GM19238 (cell line): ENCODE measurements at regions not wholly inside any gene's neighbourhood (a gene's known extent, or its start where the extent isn't known, plus 50 kb on each side); places are given as distances from the start of the nearest gene placed in this dataset.
"Not testable (repeated sequence)": the region's sequence is repeated elsewhere in the genome, so short reads cannot be mapped to it uniquely, and the experiment has no call there.

ENCODE experiments used
- DNase-seq: peaks from one replicate; pipeline ENCODE4 v3.0.0; 2011; ENCODE audit warnings: low spot score; ENCODE audit not compliant: insufficient read length

GRCh38 chr9:129437626-129438323 is 183.1 kb downstream of the C9orf50 start:
- no peak for DNase-seq

DNA sequence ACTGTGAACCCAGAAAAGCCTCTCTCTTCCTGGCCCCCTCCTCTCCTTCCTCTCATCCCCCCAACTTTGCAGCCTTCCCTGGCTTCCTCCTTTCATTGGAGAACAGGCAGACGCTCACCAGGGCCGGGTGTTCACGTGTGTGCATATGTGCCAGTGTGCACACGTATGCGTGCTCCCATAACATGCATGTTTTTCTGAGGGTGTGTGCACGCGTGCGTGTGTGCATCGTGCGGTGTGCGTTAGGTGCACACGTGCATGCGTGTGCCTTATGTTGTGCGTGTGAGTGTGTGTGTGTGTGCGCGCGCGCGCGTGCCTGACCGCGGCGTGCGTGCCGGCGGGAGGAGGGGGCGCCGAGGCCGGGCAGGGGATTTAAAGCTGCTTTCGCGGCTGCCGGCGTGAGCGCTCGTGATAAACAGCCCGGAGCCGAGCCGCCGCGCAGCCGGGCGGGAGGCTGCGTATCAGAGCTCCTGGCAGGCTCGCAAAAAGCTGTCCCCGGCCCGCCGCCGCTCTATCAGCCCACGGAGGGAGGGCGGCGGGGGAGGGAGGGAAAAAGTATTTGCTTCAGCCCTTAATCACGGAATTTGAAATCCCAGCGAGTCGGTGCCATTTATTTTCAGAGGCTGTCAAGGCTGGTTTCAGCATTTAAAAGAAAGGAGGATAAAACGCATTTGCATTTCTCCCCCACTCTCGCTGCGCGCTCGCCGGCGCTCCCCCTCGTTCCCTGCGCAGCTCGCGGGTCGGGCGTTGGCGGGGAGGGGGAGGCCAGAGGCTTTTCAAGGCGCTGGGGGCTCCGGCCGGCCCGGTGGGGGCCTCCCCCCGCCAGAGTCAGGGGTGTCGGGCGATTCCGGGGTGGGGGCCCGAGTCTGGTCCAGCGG is 183.9 kb downstream of the C9orf50 start:
- no peak for DNase-seq

GRCh38 chr9:129435988-129436717 is 184.7 kb downstream of the C9orf50 start:
- no peak for DNase-seq

- no peak for DNase-seq
These were observed 185.6 kb downstream of the C9orf50 start for GRCh38 chr9:129435291-129435690.

DNA sequence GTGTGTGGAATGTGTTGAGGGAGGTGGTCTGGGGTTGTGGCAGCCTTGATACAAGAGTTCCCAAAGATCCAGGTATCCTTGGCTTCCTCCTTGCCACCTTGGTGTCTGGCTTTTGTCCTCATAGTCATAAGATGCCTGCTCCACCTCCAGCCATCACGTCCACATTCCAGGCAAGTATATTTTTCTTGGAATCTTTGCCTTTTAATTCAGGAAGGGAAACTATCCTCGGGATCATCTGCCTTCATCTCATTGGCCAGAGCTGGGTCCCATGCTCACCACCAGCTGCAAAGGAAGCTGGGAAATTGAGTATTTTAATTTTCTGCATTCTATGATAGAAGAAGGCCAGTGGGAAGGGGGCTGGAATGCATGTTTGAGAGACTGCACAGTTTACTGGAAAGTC is 186.7 kb downstream of the C9orf50 start:
- no peak for DNase-seq

DNA sequence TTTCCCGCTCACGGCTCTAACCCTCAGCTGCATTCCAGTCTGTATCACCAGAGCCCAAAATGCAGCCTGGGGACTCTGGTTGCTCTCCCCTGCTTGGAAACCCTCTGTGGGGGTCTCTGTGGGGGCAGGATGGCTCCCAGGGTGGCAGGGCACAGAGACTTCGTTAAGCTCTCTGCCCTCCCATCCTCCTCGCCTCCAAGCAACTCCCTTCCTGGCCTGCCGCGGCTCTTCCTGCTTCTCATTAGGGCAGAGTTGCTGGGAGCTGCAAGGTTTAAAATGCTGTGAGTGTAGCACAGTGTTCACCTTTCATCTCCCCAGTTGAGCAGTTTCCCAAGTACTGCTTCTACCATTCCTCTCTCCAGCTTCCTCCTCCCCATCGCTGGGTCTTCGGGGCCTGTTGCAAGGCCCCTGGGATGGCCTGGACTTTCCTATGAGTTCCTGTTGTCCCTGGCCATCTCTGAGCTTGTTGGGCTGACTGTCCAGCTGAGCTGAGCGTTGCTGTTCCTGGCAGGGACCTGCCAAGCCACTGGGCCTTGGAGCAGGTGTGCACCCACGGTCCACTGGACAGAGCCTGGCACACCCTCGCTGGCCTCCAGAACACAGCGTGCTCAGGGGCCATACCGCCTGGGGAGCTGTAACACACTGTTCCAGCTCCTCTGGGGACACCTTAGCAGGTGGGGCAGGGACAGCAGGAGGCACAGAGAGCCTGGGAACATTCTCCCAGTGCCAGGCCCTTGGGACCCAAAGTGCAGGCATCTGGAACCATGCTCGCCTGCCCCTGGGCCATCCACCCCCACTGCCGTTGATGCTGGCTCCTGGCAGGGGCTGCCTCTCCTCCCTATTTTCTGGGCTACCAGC is 188.4 kb downstream of the C9orf50 start:
- no peak for DNase-seq

DNA sequence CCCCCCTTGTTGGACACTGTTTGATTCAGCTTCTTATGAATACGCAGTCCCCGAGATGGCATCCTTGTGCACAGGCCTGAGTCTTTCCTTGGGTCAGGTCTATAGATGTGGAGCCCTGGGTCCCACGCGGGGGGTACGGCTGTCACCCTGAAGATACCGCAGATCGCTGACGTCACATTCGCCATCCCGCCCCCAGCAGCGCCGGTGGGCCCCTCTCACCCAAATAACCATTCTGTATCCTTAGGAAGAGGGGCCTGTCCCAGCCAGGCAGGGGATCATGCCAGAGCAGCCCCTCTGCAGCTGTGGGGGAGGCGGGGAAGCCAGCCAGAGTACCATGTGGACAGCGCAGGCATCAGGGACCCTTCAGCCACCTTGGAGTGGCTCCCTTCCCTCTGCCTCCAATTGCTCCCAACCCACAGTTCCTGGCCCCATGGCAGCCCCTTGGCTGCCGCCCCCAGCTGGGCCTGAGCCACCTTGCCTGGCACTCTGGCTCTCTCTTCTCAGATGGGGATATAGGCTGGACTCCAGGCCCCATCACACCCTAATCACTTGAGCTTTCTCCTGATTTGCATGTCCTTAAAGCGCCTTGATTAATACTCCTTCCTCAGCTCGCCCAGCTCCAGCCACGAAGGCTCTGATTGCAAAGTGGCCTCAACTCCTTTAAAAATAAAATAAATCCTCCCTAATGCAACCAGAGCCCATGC is 189.8 kb downstream of the C9orf50 start:
- DNase-seq = no peak

DNA sequence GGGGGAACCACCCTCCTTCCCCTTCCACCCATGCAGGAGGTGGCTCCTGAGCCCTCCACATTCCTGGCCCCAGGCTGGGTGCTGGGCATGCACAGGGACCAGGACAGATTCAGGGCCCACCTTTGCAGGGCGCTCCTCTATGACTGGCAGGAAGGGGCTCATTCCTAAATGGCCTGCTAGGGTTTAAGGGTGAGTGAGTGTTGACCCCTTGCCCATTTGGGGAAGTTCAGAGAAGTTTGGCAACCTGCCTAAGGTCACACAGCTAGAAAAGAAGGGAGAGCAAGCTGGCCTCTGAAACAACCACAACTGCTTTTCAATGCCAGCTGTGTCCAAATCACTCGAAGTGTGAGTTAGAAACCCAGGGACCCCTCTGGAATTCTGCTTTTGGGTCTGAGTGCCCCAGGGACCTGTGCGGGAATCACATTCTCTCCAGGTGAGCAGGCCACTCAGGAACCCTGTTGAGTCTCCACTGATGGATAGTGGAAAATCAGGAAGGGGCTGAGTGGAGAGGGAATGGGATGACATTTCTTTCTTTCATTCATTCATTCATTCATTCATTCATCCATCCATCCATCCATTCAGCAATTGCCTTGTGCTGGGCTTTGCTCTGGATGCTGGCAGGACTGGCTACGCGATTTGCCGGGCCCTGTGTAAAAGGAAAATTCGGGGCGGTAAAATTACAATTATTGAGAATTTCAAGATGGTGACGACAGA is 191.9 kb downstream of the C9orf50 start:
- no peak for DNase-seq

- no peak for DNase-seq
These were observed 193.8 kb downstream of the C9orf50 start for GRCh38 chr9:129427149-129427548.

- DNase-seq = not testable (repeated sequence)
These were observed 197.1 kb downstream of the C9orf50 start for GRCh38 chr9:129423755-129424154.

DNA sequence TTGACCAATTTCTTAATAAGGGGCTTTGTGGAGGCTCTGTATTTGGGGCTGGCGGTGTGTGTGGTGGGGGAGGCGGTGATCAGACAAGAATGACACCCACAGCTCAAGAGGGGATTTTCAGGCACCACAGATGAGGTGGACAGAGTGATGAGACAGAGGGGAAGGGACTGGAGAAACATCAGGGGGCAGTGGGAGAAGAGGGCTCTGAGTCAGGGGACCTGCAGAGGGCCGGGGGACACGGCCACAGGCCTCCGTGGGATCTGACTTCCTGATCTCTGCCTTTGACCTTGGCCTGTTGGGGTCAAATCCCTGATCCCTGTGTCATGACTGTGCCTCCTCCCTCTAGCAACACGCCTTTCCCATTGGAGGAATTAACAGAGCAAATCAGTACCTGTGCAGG is 197.7 kb downstream of the C9orf50 start:
- no peak for DNase-seq

DNA sequence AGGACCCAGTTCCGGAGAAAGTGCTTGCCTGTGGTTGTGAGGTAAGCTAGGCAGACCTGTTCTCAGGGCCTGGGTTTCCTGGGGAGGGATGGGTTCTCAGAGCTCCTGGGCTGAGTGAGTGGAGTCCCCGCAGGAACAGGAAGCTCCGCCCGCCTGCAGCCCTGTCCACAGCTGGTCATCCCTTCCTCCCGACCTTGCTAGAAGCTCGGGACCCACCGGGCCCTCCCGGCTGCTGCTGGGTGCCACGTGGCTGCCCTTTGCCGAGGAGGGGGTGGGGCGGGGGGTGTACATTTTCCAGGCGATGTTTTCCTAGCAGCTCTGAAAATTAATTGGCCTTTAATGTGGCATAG is 198.1 kb downstream of the C9orf50 start:
- DNase-seq = no peak

DNA sequence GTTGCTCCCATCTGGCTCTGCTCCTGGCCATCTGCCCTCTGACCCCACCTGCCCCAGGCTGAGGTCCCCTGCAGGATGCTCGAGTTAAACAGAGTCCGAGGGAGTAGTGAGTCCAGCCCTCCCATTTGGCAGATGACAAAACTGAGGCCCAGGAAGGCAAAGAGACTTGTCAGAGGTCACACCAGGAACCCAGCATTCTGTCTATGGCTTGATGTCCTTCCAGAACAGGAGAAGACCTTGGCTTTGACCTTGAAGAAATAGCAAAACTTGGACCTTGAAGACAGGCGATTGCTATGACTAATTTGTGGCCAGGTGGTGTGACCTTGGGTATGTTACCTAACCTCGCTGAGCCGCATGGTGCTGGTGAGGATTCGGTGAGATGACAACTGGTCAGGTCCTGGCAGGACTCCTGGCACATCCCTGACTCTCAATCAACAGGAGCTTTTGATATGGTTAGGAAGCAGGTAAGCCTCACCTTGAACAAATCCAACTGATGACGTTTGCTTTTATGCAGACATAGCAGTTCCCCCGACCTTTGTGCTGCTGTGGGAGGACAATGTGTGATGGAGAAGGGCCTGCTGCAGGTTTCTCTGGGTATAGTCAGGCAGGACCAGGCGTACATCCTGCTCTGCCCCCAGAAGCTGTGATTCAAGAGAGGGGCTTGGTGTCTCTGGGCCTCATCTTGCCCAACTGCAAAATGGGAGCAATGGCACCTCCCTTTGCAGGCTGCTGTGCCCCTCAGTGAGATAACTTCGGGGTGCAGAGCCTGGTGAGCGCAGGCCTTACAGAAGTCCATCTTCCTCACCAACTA is 198.7 kb downstream of the C9orf50 start:
- no peak for DNase-seq

DNA sequence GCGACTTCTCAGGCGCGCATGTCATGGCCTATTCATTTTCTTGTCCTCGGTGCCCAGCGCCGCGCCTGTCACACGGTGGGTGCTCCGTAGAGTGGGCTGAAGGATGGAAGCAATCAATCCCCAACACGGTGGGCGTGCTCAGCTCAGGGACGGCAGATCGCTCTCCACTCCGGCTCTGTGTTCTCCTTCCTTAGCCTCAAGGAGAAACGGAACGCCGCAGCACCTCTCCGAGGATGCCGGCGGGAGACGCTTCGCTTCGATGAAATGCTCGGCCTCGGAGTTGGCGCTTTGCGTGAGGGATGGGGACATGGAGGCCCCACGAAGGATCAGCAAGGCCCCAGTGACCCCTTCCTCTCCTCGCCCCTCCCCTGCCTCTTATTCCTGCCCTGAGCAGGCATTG is 199.5 kb downstream of the C9orf50 start:
- no peak for DNase-seq

GRCh38 chr9:129420721-129421120 is 200.2 kb downstream of the C9orf50 start:
- no peak for DNase-seq

DNA sequence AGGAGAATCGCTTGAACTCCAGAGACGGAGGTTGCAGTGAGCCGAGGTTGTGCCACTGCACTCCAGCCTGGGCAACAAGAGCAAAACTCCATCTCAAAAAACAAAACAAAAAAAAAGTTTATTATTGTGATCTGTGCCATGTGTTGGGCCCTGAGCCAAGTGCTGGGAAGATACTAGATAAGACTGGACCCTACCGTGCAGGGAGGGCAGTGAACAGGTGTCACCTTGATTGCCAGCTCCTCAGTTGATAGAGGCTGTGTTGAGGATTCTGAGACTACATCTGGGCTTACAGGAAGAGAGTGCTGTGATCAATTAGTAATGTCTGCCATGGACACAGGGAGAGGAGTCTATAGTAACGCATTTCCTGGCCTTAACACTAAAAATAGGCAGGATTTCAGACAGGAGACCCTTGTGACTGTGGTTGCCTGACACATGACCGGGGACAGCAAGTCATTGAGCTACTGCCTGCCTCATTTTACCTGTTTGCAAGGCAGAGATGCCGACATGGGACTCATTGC is 201.5 kb downstream of the C9orf50 start:
- no peak for DNase-seq

- no peak for DNase-seq
These were observed 202.4 kb downstream of the C9orf50 start for GRCh38 chr9:129418451-129418850.

DNA sequence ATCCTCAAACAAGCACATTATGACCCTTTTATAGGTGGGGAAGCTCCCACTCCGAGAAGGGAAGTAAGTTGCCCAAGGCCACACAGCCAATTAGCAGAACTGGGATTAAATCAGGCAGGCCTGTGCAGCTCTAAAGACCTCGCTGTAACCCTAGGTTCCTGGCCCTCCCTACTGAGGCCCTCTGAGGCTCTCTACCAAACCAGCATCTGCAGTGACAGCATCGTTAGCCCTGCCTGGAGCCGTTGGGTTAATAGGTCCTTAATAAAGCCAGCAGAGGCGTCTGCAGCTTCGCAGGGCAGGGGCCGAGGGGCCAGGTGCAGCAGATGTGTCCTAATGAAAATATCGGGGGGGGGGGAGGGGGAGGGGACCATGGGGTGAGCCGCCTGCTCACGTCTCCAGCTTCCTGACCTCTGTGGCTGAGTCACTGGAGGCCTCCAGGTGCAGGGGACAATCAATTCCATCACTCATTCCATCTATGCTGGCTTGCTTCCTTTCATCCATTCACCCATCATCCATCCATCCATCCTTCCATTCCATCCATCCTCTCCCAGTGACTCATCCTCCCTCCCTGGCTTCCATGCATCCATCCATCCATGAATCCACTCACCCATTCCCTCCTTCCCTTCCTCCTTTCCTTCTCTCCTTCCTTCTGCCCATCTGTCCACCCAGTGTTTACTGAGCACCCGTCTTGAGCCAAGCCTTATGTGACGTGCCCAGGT is 203.9 kb downstream of the C9orf50 start:
- no peak for DNase-seq
